ENCODE measurements at regions not wholly inside any gene's neighbourhood (a gene's known extent, or its start where the extent isn't known, plus 50 kb on each side); places are given as distances from the start of the nearest gene placed in this dataset.

GRCh38 chr2:138228101-138228500, 263.8 kb downstream of the HNMT start:
- TF ChIP-seq RAD21 (IDR thresholded peaks at IDR 0.05; ENCODE audit: low read depth) (no peak), MAX (IDR thresholded peaks at IDR 0.05) (no peak), TEAD4 (IDR thresholded peaks at IDR 0.05) (no peak), YY1 (IDR thresholded peaks at IDR 0.05; ENCODE audit: low read depth) (no peak), REST (IDR thresholded peaks at IDR 0.05; ENCODE audit: low read depth) (no peak), EP300 (IDR thresholded peaks at IDR 0.05; ENCODE audit: borderline replicate concordance) (no peak), CREB1 (IDR thresholded peaks at IDR 0.05; ENCODE audit: low read depth) (no peak)

Measured in Ishikawa (cell line).